HG03354 (cell line): ENCODE measurements at regions not wholly inside any gene's neighbourhood (a gene's known extent, or its start where the extent isn't known, plus 50 kb on each side); places are given as distances from the start of the nearest gene placed in this dataset.

ENCODE experiments used
- ATAC-seq: cut with Tn5 transposase; IDR thresholded peaks from one replicate; pipeline ENCODE4 v1.9.1; 2021; ENCODE audit warnings: mild to moderate bottlenecking; ENCODE audit not compliant: unreplicated experiment, poor library complexity, severe bottlenecking

DNA sequence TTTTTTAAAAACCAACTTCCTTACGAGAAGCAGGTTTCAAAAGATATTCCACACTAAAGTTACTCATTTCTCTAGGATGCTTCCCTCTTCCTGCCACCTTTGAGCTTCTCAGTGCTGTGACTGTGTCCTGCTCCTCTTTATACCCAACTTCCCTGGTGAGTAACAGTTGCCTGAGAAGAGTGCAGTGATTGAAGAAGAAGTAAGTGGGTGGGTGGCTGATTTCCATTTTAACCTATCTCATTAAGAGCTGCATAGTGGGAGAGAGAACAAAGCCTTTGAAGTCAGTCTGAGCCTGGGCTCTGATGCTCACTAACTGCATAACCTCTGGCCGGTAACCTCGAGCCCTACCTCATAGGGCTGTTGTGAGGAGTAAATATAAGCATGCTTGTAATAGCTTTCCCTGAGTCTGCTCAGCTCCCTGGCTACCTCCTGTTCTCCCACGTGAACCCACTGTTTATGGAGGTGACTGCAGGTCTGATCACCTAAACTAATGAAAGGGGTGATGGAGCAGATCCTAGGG, 977.3 kb downstream of the UQCRFS1 start:
- no peak for ATAC-seq

DNA sequence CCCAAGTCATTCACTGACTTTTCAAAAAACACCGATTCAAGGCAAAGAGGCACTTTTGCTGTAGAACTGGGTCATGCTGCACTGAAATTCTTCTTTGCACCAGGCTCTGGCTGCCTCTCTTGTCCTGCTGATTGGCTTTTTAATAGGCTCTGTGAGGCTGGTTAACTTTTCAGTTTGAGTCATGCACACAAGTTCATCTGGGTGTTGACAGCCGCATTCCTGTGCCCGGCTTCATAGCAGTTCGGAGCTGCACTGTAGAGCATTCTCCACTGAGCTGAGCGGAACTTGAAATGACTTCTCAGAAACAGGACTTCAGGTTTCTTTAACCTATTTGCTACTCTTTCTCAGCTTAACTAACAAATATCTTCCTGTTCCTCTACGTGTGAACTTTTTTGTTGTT, 978.3 kb downstream of the UQCRFS1 start:
- no peak for ATAC-seq

DNA sequence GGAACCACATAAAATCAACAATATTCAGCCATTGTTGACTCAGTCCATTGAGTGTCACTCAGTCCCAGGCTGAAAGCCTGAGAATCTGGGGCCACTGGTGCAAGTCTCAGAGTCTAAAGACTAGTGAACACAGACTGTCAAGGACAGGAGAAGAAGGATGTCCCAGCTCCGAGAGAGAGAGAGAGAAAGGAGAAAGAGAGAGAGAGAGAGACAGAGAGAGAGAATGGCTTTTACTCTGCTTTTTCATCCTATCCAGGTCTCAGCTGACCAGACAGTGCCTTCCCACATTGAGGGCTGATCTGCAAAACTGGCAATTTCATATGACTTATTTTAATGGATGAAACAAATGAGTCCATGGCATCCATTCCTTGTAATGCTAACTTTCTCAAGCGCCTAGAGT, 984.1 kb downstream of the UQCRFS1 start:
- no peak for ATAC-seq

DNA sequence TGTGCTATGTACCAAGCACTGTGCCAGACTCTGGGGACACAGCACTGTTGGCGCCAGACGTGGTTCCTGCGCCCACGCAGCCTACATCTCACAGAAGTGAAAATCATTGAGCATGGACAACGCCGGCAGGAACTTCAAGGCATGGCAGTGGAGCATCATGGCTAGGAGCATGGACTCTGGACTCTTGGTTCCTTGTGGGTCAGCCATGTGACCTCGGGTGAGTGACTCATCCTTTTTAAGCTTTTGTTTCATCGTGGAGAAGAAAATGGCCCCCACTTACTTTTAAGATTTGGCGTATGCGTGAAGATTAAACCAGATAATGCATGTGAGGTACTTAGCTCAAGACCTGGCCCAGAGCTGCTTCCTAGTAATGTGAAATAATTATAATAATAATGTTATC, 988.5 kb downstream of the UQCRFS1 start:
- ATAC-seq: no peak

DNA sequence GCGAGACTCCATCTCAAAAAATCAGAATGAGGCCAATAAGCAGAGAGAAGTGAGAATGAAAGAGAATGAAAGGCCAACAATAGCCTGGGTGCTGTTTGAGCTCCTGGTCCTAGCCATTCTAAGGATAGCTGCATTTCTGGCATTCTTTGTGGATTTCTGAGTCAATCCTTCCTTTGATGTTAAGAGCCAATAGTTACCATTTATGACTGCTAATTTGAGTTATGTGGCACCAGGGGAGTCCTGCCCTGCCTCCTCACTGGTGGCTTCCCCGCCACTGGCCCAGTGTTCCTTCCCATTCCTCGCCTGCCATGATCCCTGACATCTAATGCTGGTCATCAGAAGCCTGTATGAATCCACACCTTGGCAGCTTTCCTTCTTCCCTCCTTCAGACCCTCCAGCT, 991.2 kb downstream of the UQCRFS1 start:
- no peak for ATAC-seq

DNA sequence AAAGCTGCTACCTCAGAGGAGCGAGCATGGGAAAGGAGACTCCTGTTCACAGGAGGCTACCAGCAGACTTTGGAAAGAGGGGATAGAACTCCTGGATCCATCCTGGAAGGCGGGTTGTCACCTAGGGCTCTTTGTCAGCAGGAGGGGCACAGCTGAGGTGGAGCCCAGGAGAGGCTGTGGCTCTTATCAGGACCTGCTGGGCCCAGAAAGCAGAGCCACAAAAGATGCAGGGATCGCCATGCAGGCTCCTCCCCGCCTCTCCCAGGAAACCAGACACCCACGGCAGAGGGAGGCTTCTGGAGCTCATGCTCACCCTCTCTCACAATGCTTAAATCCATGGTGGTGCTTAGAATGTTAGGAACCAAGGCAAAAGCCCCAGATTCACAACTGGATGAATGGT, 994.2 kb downstream of the UQCRFS1 start:
- ATAC-seq: no peak

DNA sequence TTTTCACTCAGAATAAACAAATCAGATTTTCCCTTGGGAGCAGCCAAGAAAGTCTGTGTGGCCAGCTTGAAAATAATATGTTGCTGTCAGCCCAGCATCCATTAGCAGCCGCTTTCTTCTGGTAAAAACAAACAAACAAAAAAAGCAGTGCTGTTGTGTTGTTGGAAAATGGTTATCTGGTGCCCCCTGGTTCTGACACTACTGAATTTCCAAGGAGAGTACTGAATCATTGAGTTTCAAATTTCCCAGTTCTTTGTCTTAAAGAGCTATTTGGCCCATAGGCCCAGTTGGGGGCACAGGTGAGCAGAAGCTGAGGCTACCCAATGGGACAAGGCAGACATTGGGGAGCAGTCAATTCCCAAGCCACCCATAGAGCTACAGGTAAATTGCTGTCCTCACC, 995.9 kb downstream of the UQCRFS1 start:
- ATAC-seq: no peak

DNA sequence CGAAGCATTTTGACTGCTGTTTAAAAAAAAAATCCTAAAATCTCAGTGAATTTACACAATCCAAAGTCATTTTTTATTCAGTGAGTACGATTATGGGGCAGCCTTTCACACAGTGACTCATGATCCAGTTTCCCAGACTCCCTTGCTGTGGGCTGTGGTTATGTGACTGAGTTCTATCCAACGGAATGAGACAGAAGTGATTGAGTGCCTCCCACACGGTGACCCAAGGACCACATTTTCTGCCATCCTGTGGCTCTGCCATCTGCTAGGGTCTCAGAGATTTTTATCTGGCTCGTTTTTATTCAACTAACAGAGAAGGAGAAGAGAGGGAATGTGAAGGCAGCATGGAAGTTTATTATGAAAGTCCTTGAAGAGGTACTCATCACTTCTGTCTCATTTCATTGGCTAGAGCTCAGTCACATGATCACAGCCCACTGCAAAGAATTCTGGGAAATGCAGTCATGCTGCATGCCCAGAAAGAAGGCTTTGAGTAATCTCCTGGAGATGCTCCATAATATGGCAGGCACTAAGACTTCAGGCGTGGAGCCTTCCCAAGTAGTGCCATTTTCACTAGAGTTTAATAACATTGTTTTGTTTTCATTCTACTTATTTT, 999.4 kb downstream of the UQCRFS1 start:
- no peak for ATAC-seq

DNA sequence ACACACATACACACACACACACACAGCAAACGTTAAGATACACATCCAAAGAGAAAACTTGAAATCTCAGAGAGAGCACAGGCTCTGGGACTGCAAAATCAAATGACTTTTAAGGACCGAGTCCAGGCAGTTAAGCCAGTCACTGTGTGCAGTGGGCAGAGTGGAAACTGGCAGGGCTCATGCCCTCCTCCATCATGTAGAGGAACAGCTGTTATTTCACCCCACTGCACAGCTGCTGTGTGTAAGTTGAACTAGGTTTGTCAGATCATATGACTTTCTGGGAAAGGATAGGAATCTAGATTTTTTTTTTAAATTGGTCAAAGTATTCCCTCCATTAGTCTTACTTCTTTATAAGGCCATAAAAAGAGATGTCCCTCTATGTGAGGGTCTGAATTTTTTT, 1002.1 kb downstream of the UQCRFS1 start:
- ATAC-seq: no peak

DNA sequence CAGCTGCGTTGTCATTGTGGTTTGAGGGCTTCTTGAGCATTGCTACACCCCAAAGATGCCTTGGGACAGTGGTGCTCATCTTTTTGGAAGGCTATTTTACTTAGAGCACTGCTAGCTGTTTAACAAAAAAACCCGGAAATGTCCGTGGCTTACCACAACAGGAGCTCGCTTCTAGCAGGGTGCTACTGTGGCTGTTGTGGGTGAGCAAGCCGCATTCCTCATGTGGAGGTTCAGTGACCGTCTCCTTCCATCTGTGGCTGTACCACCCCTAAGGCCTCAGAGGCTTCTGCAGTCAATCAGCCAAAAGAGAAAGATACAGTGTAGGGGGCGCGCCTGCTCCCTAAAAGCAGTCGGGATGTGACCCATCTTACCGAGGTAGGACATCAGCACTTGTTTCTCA, 1004.2 kb downstream of the UQCRFS1 start:
- no peak for ATAC-seq

DNA sequence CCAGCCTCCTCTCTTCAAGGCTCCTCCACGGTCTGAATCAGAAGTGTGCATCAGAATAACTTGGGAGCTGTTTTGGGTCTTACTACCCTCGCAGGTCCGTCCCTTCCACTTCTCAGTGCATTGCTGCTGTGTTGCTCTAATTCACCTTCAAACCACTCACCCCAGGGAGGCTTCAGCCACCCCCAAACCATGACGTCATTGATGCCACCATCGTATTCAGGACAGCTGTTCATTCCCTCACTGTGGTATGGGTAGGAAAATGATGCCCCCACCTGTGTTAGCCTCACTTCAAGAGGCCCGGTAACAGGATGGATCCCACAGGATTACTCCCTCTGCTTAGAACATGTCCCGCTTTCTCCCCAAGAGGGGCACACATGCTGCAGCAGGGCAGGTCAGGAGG, 1005.7 kb downstream of the UQCRFS1 start:
- no peak for ATAC-seq

DNA sequence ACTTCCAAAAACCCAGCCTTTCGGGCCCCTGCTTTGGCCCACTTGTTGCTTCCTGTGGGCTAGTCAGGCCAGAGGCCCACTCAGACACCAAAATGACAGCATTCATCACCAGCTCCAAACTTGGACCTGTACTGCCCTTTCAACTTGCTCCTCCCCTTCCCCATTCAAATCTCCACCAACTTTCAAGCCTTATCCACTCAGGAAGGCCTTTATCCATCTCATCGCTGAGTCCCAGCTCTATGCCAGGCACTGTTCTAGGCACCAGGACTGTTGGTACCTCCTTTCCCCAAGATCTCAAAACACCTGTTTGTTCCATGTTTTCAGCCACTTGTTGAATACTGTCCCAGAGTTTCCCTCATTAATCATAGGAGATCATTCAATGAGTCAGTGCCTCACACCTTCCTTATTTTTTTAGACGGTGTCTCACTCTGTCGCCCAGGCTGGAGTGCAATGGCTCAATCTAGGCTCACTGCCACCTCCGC, 1011.4 kb downstream of the UQCRFS1 start:
- no peak for ATAC-seq

DNA sequence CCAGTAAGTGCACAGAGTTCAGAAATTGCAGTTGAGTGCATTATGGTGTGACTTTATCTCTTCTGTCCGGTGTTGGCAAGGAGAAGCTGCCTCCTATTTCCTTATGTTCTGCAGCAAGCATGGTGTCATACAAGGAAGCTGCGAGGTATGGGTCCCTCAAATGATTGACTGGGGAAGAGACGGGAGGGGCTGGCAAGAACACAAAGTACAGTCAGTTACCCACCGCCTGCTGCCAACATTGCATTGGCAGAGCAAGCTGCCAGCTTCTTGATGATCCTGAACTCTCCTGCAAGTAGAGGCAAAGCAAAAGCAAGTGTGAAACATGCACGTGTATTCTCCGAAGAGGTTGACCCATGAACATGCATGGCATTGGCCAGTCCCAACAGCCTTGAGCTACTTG, 1013.6 kb downstream of the UQCRFS1 start:
- no peak for ATAC-seq

DNA sequence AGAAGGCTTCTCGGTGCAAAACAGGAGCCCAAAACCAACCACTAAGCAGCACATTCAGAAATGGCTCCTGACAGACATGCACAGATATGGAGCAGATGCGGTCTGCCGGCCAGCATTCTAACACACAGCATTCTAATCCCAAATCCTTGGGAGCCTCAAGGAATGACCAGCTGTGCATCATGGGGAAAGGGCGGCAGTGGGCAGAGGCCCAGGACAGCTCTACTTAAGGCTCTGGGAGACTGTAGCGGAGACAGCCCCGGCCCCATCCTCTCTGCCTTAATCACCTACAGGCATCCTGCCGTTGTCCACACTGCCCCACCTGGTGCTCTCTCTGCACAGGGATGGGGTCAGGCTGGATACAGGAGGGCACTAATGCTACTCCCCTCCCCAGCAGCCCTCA, 1016.0 kb downstream of the UQCRFS1 start:
- ATAC-seq: no peak

DNA sequence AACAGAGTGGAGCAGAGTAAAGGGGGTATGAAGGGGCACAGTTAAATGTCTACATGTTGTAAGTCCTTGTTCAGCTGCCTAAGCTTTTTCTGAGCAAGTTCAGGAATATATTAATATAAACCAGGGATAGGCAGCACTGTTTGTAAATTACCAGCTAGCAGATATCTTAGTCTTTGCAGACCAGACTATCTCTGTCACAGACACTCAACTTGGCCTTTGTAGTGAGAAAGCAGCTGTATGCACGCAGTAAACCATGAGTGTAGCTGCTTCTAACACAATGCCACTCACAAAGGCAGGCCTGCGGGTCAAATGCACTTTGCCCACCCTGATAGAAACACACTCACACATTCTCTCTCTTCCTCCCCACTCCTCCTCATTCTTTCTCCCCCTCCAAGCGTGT, 1016.9 kb downstream of the UQCRFS1 start:
- no peak for ATAC-seq

DNA sequence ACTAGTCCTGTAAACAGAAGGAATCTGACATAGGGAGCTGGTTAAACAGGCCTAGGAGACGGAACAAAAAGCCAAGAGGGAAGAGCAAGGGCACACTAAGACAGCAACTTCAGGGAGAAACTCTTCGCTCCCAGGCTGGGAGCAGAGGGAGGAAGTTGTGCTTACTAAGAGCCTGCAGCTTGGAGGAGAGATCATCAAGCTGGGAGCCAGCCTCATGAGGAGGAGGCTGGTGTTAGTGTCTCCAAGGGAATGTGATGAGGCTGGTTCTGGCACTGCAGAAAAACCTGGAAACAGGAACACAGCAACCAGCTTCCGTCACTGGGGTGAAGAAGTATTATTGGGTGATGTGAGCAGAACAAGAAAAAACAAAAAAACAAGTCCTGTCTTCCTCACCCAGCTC, 1027.3 kb downstream of the UQCRFS1 start:
- no peak for ATAC-seq

DNA sequence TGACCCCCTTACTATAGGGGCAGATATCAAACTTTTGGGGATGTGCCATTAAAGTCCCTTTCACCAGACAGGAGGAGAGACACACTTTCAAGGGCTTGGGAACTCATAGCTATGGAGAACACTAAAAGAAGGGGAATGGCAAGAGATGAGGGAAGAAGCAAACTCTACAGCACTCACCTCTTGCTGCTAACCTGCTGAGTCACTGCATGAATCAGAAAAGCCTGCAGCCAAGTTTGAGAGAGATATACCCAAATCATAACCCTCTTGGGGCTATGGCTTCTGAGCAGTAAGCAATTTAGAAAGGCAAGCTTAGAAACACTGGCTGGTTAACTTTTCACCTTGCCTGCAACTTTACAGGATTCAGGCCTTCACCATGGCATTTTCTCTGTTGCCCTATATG, 1028.0 kb downstream of the UQCRFS1 start:
- ATAC-seq: no peak

DNA sequence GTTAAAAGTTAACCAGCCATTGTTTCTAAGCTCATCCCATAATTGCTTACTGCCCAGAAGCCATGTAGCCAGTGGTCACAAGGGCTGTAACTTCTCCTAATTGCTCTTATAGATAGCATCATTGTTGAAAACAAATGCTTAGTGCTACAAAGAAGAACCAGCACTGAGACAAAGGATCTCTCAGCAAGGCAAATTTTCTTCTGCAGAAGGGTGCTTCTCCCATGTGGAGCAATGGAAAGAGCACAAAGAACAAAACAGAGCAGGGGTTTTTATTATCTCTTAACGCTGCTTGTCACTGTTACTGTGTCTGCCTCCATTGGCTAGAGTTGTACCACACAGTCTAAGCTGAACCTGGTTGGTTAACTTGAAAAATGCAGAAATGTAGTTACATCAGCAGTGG, 1036.8 kb downstream of the UQCRFS1 start:
- no peak for ATAC-seq

DNA sequence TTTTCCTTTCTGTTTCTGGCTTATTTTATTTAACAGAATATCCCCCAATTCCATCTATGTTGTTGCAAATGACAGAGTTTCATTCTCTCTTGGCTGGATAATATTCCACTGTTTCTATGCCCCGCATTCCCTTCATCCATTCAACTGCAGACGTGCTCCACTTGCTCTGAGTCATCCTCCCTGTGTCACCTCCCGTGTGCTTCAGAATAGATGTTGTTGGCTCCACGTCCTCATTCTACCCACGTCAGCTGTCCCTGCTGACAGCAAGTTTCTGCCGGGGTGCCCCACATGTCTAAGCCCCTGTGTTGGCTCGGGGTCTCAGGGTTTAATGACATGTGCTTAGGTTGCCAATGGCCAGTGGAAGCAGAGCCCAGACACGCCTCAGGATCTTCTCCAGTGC, 1041.0 kb downstream of the UQCRFS1 start:
- no peak for ATAC-seq

DNA sequence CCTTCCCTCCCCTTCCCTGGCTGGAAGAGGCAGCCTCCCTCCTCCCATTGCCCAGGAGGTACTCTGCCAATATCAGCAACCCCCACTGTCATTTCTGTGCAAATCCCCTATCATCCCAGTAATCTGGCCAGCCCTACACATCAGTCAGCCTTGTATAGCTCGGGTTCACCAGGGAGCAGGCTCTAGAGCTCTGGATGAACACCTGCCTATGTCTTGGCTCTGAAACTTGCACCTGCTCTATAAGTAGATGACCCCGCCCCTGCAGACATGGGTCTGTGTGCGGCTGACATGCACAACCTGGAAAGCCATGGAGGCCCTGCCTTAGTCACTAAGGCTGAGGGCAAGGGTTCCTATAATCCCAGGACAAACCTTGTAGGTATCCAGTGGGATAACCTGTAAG, 1042.9 kb downstream of the UQCRFS1 start:
- no peak for ATAC-seq

DNA sequence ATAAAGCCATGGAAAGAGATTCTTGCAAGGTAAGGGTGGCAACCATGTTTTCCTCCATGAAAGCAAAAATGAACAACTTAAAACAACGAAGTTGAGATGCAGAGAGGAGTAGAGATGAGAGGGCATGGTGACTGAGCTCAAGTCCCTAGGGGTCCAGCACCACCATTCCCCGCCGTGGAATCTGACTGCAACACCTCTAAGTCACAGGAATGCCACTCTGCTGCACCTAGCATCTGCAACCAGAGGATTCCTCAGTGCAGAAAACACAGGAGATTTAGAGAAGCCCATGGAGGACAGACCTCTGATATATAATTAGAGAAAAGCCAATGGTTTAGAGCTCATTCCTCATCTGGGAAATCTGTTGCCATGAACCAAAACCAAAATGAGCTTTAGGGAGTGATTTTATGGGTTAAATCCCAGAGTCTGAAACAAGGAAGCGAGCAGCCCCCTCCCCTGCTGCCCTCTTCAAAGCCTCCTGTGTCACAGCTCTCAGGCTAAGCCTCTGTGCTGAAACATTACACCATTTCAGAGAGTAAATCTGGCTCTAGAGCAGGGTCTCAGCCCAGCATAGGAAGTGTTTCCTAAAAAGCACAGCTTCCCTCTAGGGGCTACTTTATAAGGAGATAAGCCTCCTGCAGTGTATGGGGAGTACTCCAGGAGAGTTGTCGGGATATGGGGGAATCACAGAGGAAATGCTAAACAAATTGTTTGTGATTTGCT, 1043.6 kb downstream of the UQCRFS1 start:
- ATAC-seq: no peak
